HCT116 (cell line): ENCODE measurements at regions not wholly inside any gene's neighbourhood (a gene's known extent, or its start where the extent isn't known, plus 50 kb on each side); places are given as distances from the start of the nearest gene placed in this dataset.

Source experiments
- ATAC-seq: fragments of 200-7000 bp; cut with Tn5 transposase; 2 replicates; pipeline ENCODE4 v1.9.1; 2020; ENCODE audit warnings: mild to moderate bottlenecking, moderate library complexity
- BruUV-seq: library from RNA; stranded (reverse); fragments of 400-500 nt; replicated peaks from 2 replicates; lab custom pipeline; 2021; lab: Mats Ljungman, UMichigan
- CTCF ChIA-PET: fragments of 300-600 bp; sonication (Branson Sonifier 250); formaldehyde crosslinking; loops from one replicate; lab custom pipeline; 2021; ENCODE audit warnings: antibody characterized with exemption; lab: Charles Lee
- POLR2A ChIA-PET: fragments of 300-600, 350-600 bp; sonication (Branson Sonifier 250); formaldehyde crosslinking; loops from one replicate; lab custom pipeline; 2021; ENCODE audit warnings: antibody characterized with exemption; lab: Charles Lee
- RAD21 ChIA-PET, 2 experiments: fragments of 300-600 bp; sonication (Branson Sonifier 250); formaldehyde crosslinking; loops; one replicate each; lab custom pipeline; 2023; ENCODE audit warnings: low total read pairs in 2 of 2; ENCODE audit not compliant: uncharacterized antibody in 2 of 2, unreplicated experiment in 2 of 2, low non-redundant PET in 1 of 2; lab: Charles Lee
- DNase-seq: peaks from one replicate; pipeline ENCODE4 v3.0.0-alpha.2; 2010; ENCODE audit warnings: low read depth, low spot score
- H2AFZ ChIP-seq: fragments of 200-600 bp; shearing (Covaris generic), sonication (generic); 2 replicates; pipeline ENCODE4 v1.6.1; 2017; ENCODE audit warnings: low read depth, mixed run types, mixed read lengths, antibody characterized with exemption, low read length; ENCODE audit not compliant: poor library complexity, severe bottlenecking
- H3K27ac ChIP-seq: 2 replicates; pipeline ENCODE4 v1.5.1; 2012; ENCODE audit warnings: low read depth, low read length
- H3K27me3 ChIP-seq: fragments of 200-600 bp; sonication (generic); 2 replicates; pipeline ENCODE4 v1.6.1; 2016; ENCODE audit warnings: mixed run types, low read length, mixed read lengths; ENCODE audit not compliant: insufficient read depth
- H3K36me3 ChIP-seq, 2 experiments: fragments of 200-500 bp in 1 of 2; fragments of 200-600 bp in 1 of 2; sonication (Bioruptor generic) in 1 of 2; sonication (generic) in 1 of 2; 2 replicates each; pipeline versions ENCODE4 v1.5.1 to v1.6.1; 2014 to 2016; ENCODE audit warnings: low read length in 2 of 2, inconsistent platforms in 1 of 2, mixed read lengths in 1 of 2, mixed run types in 1 of 2; ENCODE audit not compliant: insufficient read depth in 2 of 2, control insufficient read depth in 1 of 2
- H3K4me1 ChIP-seq, 2 experiments: fragments of 200-600 bp in 1 of 2; sonication (generic) in 1 of 2; 2 replicates each; pipeline versions ENCODE4 v1.5.1 to v1.6.1; 2012 to 2017; ENCODE audit warnings: low read length in 2 of 2, inconsistent platforms in 1 of 2, mild to moderate bottlenecking in 1 of 2, mixed read lengths in 1 of 2, mixed run types in 1 of 2, moderate library complexity in 1 of 2; ENCODE audit not compliant: insufficient read depth in 2 of 2, control insufficient read depth in 1 of 2
- H3K4me2 ChIP-seq: fragments of 200-600 bp; sonication (generic); 2 replicates; pipeline ENCODE4 v1.6.1; 2017; ENCODE audit warnings: mixed run types, low read length, mixed read lengths
- H3K4me3 ChIP-seq, 2 experiments: fragments of 200-600 bp in 1 of 2; sonication (generic) in 1 of 2; replicated peaks in 1 of 2; 2 replicates each; pipeline ENCODE4 v1.5.1; 2011 to 2016; ENCODE audit warnings: low read length in 2 of 2, control low read depth in 1 of 2, low read depth in 1 of 2, mild to moderate bottlenecking in 1 of 2, mixed read lengths in 1 of 2, mixed run types in 1 of 2
- H3K79me2 ChIP-seq: fragments of 200-600 bp; sonication (generic); 2 replicates; pipeline ENCODE4 v1.6.1; 2017; ENCODE audit warnings: mild to moderate bottlenecking, mixed run types, low read length, moderate library complexity, mixed read lengths; ENCODE audit not compliant: insufficient read depth
- H3K9ac ChIP-seq: fragments of 200-600 bp; sonication (generic); 2 replicates; pipeline ENCODE4 v1.6.1; 2016; ENCODE audit warnings: low read length, mixed read lengths
- H3K9me2 ChIP-seq: fragments of 200-600 bp; sonication (generic), shearing (Covaris generic); 2 replicates; pipeline ENCODE4 v1.6.1; 2017; ENCODE audit warnings: mixed run types, mild to moderate bottlenecking, moderate library complexity; ENCODE audit not compliant: insufficient read depth
- H3K9me3 ChIP-seq, 2 experiments: fragments of 200-500 bp in 1 of 2; fragments of 200-600 bp in 1 of 2; sonication (Bioruptor generic) in 1 of 2; sonication (generic) in 1 of 2; 2 replicates each; pipeline ENCODE4 v1.6.1; 2014 to 2017; ENCODE audit warnings: low read length in 2 of 2, mixed read lengths in 2 of 2, inconsistent platforms in 1 of 2, low read depth in 1 of 2, mild to moderate bottlenecking in 1 of 2, mixed run types in 1 of 2, moderate library complexity in 1 of 2; ENCODE audit not compliant: control insufficient read depth in 1 of 2, insufficient read depth in 1 of 2
- H4K20me1 ChIP-seq: fragments of 200-600 bp; sonication (generic), shearing (Covaris generic); 2 replicates; pipeline ENCODE4 v1.6.1; 2017; ENCODE audit warnings: mixed run types, mild to moderate bottlenecking, moderate library complexity; ENCODE audit not compliant: insufficient read depth
- ATF3 ChIP-seq: IDR thresholded peaks from 2 replicates; pipeline ENCODE4 v1.6.1; 2012
- CTCF ChIP-seq, 3 experiments: fragments of 200-600 bp in 1 of 3; sonication (generic) in 1 of 3; IDR thresholded peaks in 2 of 3; conservative IDR thresholded peaks in 1 of 3; 2 replicates each; pipeline ENCODE4 v1.5.1; 2012 to 2017; ENCODE audit warnings: low read depth in 2 of 3, low read length in 2 of 3, antibody characterized with exemption in 1 of 3, borderline replicate concordance in 1 of 3, control low read depth in 1 of 3, mild to moderate bottlenecking in 1 of 3, mixed read lengths in 1 of 3, mixed run types in 1 of 3, moderate library complexity in 1 of 3; ENCODE audit not compliant: insufficient read depth in 1 of 3
- EGR1 ChIP-seq: IDR thresholded peaks from 2 replicates; pipeline ENCODE4 v1.6.1; 2012; ENCODE audit warnings: low read depth
- ELF1 ChIP-seq: IDR thresholded peaks from 2 replicates; pipeline ENCODE4 v1.6.1; 2012; ENCODE audit warnings: low read depth, borderline replicate concordance
- FOSL1 ChIP-seq: IDR thresholded peaks from 2 replicates; pipeline ENCODE4 v1.6.1; 2012; ENCODE audit warnings: low read depth
- JUND ChIP-seq: IDR thresholded peaks from 2 replicates; pipeline ENCODE4 v1.6.1; 2012
- POLR2A ChIP-seq: IDR thresholded peaks from 2 replicates; pipeline ENCODE4 v1.7.0; 2011; ENCODE audit warnings: borderline replicate concordance; ENCODE audit not compliant: insufficient read depth, insufficient read length; ENCODE audit errors: extremely low read depth
- POLR2AphosphoS5 ChIP-seq: IDR thresholded peaks from 2 replicates; pipeline ENCODE4 v1.6.1; 2011; ENCODE audit warnings: mild to moderate bottlenecking, low read depth, low read length, moderate library complexity
- RAD21 ChIP-seq: IDR thresholded peaks from 2 replicates; pipeline ENCODE4 v1.6.1; 2012; ENCODE audit warnings: low read depth, mild to moderate bottlenecking
- SIN3A ChIP-seq: IDR thresholded peaks from 2 replicates; pipeline ENCODE4 v1.6.1; 2012; ENCODE audit warnings: low read depth
- SP1 ChIP-seq: IDR thresholded peaks from 2 replicates; pipeline ENCODE4 v1.6.1; 2012; ENCODE audit warnings: low read depth
- SRF ChIP-seq: IDR thresholded peaks from 2 replicates; pipeline ENCODE4 v1.6.1; 2012; ENCODE audit warnings: low read depth
- TCF7L2 ChIP-seq: IDR thresholded peaks from 2 replicates; pipeline ENCODE4 v1.7.0; 2011; ENCODE audit warnings: borderline replicate concordance, inconsistent platforms; ENCODE audit not compliant: insufficient read depth, insufficient read length; ENCODE audit errors: extremely low read depth
- YY1 ChIP-seq: IDR thresholded peaks from 2 replicates; pipeline ENCODE4 v1.6.1; 2011; ENCODE audit warnings: low read length, low read depth, moderate library complexity, mild to moderate bottlenecking; ENCODE audit not compliant: insufficient replicate concordance; ENCODE audit errors: extremely low read depth
- intact Hi-C: fragments of 100-400 bp; cut with micrococcal nuclease; formaldehyde crosslinking; loops from 2 replicates; pipeline ENCODE4 v1.10.0; 2022
- TF ChIP-seq, protein P1 (sequence below): IDR thresholded peaks from 2 replicates; pipeline ENCODE4 v1.6.1; 2011; ENCODE audit warnings: mild to moderate bottlenecking, low read length, moderate library complexity; ENCODE audit not compliant: insufficient replicate concordance; ENCODE audit errors: extremely low read depth
- TF ChIP-seq, protein P2 (sequence below): IDR thresholded peaks from 2 replicates; pipeline ENCODE4 v1.6.1; 2012

GRCh38 chr10:57818522-57818921 lies 449.2 kb downstream of the IPMK start:
- POLR2A ChIA-PET: no interaction called here
- RAD21 ChIA-PET: no interaction called here
- H3K27ac ChIP-seq: no peak overlapping the region
- no peak overlapping the region for H3K4me2 ChIP-seq
- BruUV-seq: no TSS peak
- H3K9me2 ChIP-seq: no peaks in the 10 kb centered on the region
- H3K4me3 ChIP-seq: no peak overlapping the region
- intact Hi-C loops: no loop called here
- ATAC-seq (no peak), DNase-seq (no peak)
- no peaks in the 10 kb centered on the region for H3K36me3 ChIP-seq
- no peaks in the 10 kb centered on the region for H3K4me1 ChIP-seq
- no peaks in the 10 kb centered on the region for H3K79me2 ChIP-seq
- H3K9me3 ChIP-seq: peaks cover 0 to 9% of the 10 kb centered on the region in 2 experiments; a peak in 2 of 4 replicates
- no peak overlapping the region for H3K9ac ChIP-seq
- H2AFZ ChIP-seq: no peak overlapping the region
- CTCF ChIA-PET: no interaction called here
- TF ChIP-seq EGR1 (no peak), ELF1 (no peak), POLR2A (no peak), JUND (no peak), SRF (no peak), YY1 (no peak), RAD21 (no peak), SP1 (no peak), SIN3A (no peak), CTCF (IDR thresholded peaks at IDR 0.05 in 2 of 3, conservative IDR thresholded peaks at IDR 0.05 in 1 of 3; ENCODE audit: borderline replicate concordance in 1 of 3, insufficient read depth in 1 of 3, low read depth in 2 of 3, low read length in 2 of 3) (no peak), POLR2AphosphoS5 (no peak), ATF3 (no peak), TCF7L2 (no peak), FOSL1 (no peak)
- TF ChIP-seq, protein P1, sequence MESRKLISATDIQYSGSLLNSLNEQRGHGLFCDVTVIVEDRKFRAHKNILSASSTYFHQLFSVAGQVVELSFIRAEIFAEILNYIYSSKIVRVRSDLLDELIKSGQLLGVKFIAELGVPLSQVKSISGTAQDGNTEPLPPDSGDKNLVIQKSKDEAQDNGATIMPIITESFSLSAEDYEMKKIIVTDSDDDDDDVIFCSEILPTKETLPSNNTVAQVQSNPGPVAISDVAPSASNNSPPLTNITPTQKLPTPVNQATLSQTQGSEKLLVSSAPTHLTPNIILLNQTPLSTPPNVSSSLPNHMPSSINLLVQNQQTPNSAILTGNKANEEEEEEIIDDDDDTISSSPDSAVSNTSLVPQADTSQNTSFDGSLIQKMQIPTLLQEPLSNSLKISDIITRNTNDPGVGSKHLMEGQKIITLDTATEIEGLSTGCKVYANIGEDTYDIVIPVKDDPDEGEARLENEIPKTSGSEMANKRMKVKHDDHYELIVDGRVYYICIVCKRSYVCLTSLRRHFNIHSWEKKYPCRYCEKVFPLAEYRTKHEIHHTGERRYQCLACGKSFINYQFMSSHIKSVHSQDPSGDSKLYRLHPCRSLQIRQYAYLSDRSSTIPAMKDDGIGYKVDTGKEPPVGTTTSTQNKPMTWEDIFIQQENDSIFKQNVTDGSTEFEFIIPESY: no peak
- TF ChIP-seq, protein P2, sequence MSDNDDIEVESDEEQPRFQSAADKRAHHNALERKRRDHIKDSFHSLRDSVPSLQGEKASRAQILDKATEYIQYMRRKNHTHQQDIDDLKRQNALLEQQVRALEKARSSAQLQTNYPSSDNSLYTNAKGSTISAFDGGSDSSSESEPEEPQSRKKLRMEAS: no peak
- no peaks in the 10 kb centered on the region for H4K20me1 ChIP-seq
- H3K27me3 ChIP-seq: no peaks in the 10 kb centered on the region
